Coronary artery (tissue), 2 donors: ENCODE measurements at regions not wholly inside any gene's neighbourhood (a gene's known extent, or its start where the extent isn't known, plus 50 kb on each side); places are given as distances from the start of the nearest gene placed in this dataset.

Source experiments
- DNase-seq: peaks from one replicate; pipeline ENCODE4 v3.0.0-alpha.2; 2017; ENCODE audit warnings: low spot score
- H3K27ac ChIP-seq, 2 donors: fragments of 200-600 bp; sonication (generic); one replicate each; pipeline ENCODE4 v1.5.1; 2016 to 2019
- H3K4me3 ChIP-seq: fragments of 200-600 bp; sonication (generic); 2 replicates; pipeline ENCODE4 v1.5.1; 2016; ENCODE audit warnings: mild to moderate bottlenecking, moderate library complexity
- TF ChIP-seq, protein P1 (sequence below): fragments of 200-600 bp; sonication (generic); IDR thresholded peaks from one replicate; pipeline ENCODE4 v1.5.1; 2019; ENCODE audit warnings: antibody characterized with exemption

- DNase-seq: no peak
- TF ChIP-seq, protein P1, sequence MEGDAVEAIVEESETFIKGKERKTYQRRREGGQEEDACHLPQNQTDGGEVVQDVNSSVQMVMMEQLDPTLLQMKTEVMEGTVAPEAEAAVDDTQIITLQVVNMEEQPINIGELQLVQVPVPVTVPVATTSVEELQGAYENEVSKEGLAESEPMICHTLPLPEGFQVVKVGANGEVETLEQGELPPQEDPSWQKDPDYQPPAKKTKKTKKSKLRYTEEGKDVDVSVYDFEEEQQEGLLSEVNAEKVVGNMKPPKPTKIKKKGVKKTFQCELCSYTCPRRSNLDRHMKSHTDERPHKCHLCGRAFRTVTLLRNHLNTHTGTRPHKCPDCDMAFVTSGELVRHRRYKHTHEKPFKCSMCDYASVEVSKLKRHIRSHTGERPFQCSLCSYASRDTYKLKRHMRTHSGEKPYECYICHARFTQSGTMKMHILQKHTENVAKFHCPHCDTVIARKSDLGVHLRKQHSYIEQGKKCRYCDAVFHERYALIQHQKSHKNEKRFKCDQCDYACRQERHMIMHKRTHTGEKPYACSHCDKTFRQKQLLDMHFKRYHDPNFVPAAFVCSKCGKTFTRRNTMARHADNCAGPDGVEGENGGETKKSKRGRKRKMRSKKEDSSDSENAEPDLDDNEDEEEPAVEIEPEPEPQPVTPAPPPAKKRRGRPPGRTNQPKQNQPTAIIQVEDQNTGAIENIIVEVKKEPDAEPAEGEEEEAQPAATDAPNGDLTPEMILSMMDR: no peak
- Histone ChIP-seq H3K4me3 (no peak overlapping the region), H3K27ac (peak overlapping the region in 1 of 2 donors; percentile 9)
These were observed 249.1 kb upstream of the MCTP2 start for GRCh38 chr15:93982226-93982727.

DNA sequence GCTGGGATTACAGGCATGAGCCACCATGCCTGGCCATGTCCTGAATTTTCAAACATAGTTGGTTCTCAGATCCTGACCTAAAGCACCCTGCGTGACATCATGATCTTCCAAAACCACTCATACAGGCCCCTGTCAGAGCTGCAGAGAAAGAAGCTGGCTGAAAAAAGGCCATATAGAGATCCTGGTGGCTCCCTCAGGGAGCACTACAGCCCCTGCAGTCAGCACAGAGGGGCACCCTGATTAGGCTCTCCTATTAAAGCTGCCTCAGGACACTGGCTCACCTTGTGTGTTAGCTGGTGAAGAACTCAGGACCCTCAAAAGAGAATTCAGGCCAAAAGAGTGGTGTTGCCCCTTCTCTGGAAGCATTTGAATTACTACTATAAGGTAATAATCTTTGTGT lies 249.7 kb upstream of the MCTP2 start:
- no peak for DNase-seq
- TF ChIP-seq, protein P1: no peak
- Histone ChIP-seq H3K4me3 (no peak overlapping the region), H3K27ac (peak overlapping the region in 1 of 2 donors; percentile 5)

DNA sequence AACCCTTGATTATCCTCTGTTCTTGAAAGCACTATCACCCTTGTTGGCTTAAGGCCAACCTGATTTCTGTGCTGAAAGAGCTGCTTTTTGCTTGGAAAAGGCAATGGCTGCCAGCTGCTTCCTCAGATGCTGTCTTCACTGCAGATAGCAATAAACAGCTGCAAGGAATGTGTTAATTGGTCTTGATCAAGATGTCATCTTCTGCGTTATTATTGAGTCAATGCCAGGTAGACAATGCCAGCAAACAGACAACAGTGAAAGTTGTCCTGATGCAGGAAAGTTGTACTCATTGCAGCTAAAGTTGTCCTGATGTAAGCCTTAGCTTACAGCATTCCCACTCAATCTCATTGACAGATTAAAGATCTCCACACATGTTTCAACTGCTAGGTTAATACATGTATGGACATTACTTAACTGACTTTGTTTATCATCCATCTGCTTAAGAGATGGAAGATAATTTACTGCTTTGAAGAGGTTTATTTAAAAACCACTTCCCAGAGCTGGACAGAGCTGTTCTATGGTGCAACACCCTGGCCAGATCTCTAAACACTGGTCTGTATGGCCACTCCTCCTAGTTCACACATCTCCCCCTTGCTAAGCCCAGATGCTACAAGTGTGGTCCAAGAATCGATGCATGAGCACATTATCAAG lies 251.0 kb upstream of the MCTP2 start:
- H3K4me3 ChIP-seq: no peak overlapping the region
- TF ChIP-seq, protein P1: no peak
- H3K27ac ChIP-seq: no peak overlapping the region
- DNase-seq: no peak

GRCh38 chr15:93974804-93975481 lies 256.4 kb upstream of the MCTP2 start:
- DNase-seq: no peak
- no peak overlapping the region for H3K27ac ChIP-seq
- TF ChIP-seq, protein P1: no peak
- no peak overlapping the region for H3K4me3 ChIP-seq

- TF ChIP-seq, protein P1: no peak
- H3K27ac ChIP-seq: no peak overlapping the region
- DNase-seq: no peak
- no peak overlapping the region for H3K4me3 ChIP-seq
These were observed 258.1 kb upstream of the MCTP2 start for GRCh38 chr15:93973287-93973686.

GRCh38 chr15:93968773-93969172 lies 262.6 kb upstream of the MCTP2 start:
- Histone ChIP-seq H3K4me3 (no peak overlapping the region), H3K27ac (no peak overlapping the region)
- DNase-seq: no peak
- TF ChIP-seq, protein P1: no peak
